Activated T-helper 1 cell treated with Interleukin-2 at 50 U/mL for 16 hours (primary cell): ENCODE measurements at regions not wholly inside any gene's neighbourhood (a gene's known extent, or its start where the extent isn't known, plus 50 kb on each side); places are given as distances from the start of the nearest gene placed in this dataset.
A peak's percentile ranks its signal among the peaks of the same experiment; 100 is the strongest.
"Not testable (repeated sequence)": the region's sequence is repeated elsewhere in the genome, so short reads cannot be mapped to it uniquely, and the experiment has no call there.

ENCODE experiments used
- DNase-seq: peaks from one replicate; pipeline ENCODE4 v3.0.0-alpha.2; 2020; ENCODE audit warnings: low read depth

- DNase-seq, result no peak
These were observed 295.6 kb downstream of the PTPRC start for GRCh38 chr1:198934426-198934825.

DNA sequence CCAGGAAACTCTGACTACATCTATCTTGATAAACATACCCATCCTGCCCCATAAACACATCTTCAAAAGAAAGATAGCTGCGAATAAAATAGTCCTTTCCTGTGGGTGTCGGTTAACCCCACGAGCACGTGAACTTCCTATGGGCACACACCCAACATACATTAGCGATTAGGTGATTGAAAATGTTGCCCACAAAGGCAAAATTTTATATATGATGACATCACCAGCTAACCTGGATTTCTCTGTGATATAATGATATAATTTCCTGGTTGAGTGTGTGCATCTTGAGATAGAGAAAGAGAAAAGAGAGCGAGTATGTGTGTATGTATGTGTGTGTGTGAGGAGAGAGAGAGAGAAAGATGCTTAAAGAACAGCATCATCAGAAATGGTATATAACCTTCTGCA, 296.1 kb downstream of the PTPRC start:
- peak; percentile 22 for DNase-seq

DNA sequence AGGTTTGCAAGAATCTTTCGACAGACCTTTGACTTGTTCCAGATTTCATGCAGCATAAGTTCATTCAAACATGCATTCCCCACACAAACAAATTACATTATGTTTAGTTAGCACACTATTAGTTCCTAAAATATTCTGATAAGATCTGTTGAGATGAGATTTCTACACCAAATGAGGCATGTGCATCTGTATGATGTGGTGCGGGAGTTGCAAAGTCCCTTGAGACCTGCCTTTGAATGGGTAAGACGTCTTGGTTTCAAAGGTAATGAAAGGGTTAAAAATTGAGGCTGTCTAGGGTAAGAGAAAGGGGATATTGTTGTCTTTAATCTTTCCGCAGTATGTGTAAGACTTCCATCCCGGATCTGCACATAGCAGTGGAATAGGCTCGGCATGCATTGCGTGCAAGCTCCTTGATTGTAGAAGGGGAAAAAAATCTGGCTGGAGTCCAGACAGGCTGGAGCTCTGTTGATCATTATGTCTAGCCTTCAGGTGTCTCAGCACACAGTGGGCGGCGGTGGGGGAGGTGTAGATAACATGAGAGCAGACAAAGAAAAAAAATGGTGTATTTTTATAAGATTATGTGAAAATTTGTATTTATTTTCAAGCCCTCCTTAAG, 296.6 kb downstream of the PTPRC start:
- DNase-seq, result peak; percentile 27

GRCh38 chr1:198936371-198937083, 297.7 kb downstream of the PTPRC start:
- no peak for DNase-seq

DNA sequence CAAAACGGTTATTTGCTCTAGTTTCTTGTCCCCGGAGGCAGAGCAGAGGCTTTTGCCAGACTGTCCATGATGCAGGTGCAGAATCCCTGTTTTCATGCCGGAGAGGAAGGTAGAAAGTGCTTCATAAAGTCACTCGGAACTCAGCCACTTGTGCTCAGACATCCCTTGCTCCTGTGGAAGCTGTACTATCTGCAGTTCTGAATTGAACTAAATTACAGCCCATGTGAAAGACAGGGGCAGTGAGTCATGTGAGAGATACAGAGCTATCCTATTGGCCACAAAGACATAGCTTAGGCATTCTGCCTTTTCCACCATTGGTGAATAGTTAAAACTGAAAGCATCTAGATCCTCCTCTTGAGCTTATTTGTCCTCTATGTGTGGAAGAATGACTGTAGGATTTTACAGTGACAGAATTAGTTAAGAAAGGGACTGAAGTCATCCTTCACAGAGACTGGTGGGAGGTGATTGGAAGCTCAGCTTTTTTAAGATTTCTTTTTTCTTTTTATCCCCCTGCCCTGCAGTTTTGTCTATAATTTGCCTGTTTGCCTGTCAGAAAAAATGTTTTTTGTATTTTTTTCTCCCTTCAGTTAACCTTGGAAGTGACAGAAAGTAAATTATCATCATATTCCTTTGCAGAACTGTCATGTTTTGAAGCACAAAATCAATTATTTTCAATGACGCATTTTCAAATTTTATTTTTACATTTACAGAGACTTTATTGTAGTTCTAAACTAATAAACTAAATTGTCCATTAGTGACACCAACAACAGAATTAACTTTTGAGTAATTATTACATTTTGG, 298.6 kb downstream of the PTPRC start:
- DNase-seq, result no peak

DNA sequence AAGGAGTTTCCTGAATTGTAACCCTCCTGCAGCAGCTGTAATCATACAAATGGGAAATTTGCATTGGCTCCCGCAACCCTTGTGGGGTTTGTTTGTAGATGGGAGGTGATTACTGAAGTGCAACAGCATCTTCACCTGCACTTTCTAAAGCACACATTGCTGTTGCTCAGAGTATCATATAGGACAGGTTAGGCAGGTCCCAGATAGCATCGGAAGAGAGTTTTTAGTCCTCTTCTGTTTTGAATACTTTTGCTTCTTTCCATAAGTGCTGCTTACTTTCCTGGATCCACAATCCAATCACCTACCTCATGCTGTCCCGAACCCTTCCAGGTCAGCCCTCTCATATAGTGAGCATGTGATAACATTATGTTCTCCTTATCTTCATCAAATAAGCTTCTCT, 300.4 kb downstream of the PTPRC start:
- no peak for DNase-seq

DNA sequence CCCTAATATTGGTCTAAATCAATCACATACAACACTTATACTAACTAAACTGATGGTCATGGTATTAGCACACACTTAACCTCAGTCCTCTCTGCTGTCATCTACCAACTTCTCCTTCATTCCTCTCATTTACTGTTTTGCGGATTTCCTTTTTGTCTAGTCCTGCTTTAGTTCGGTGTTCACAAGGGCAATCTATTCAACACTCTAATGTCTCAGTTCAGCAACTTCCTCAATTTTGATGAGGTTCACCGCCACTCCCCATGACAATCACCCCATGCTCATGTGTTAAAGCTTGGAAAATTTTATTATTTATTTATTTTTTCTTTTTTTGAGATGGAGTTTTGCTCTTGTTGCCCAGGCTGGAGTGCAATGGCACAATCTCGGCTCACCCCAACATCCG, 301.1 kb downstream of the PTPRC start:
- no peak for DNase-seq

GRCh38 chr1:198942466-198942865, 303.6 kb downstream of the PTPRC start:
- no peak for DNase-seq

GRCh38 chr1:198943484-198944187, 304.8 kb downstream of the PTPRC start:
- DNase-seq, result no peak

GRCh38 chr1:198947456-198947855, 308.6 kb downstream of the PTPRC start:
- DNase-seq, result no peak

DNA sequence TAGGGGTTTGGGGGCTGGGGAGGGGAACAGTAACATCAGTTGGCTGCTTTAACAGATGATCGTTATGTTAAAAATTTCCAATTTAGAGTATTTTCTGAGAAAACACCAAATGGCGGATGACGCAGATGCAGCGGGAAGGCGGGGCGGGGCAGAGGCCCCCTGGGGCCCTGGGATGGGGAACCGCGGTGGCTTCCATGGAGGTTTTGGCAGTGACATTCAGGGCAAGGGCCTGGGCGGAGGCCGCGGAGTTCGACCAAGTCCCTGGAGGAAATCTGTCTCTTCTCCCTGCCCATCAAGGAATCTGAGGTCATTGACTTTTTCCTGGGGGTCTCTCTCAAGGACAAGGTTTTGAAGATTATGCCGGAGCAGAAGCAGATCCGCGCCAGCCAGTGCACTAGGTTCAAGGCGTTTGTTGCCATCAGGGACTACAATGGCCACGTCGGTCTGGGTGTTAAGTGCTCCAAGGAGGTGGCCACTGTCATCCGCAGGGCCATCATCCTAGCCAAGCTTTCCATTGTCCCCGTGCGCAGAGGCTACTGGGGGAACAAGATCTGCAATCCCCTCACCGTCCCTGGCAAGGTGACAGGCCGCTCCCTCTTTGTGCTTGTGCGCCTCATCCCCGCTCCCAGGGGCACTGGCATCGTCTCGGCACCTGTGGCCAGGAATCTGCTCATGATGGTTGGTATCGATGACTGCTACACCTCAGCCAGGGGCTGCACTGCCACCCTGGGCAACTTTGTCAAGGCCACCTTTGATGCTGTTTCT, 310.2 kb downstream of the PTPRC start:
- DNase-seq, result no peak

DNA sequence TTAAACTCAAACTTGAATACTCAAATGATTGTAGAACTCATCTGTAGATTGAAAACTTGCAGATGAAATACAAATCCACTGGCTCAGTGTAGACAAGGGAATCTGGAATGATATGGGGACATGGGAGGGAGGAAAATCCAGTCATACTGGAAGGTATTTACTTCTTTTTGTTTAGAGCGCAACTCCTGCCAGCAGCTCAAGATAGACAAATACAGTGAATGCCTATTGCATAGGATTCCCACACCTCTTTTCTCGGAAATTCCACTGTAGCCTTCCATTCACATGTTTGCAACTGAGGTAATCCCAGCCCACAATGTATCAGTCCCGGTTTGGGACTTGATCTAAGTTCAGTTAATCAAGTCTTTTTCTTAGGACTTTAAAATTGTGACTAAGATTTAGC, 311.2 kb downstream of the PTPRC start:
- no peak for DNase-seq

- DNase-seq, result no peak
These were observed 316.2 kb downstream of the PTPRC start for GRCh38 chr1:198955085-198955484.

DNA sequence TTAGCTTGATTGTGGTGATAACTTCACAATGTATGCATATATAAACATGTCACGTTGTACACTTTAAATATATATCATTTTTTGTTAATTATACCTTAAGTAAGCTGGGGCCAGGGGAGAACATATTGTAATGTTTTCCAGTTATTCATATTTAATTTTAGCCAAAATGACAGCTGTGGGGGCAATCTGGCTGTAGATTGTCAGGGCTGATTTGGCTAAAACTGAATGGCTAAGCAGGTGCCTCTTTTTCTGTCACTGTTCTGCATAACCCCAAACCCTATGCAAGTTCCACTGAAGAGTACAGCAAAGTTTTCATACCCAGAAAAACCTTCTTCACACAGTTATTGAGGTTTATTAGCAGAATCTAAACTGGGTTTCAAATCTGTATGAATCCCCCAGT, 318.2 kb downstream of the PTPRC start:
- DNase-seq, result no peak

DNA sequence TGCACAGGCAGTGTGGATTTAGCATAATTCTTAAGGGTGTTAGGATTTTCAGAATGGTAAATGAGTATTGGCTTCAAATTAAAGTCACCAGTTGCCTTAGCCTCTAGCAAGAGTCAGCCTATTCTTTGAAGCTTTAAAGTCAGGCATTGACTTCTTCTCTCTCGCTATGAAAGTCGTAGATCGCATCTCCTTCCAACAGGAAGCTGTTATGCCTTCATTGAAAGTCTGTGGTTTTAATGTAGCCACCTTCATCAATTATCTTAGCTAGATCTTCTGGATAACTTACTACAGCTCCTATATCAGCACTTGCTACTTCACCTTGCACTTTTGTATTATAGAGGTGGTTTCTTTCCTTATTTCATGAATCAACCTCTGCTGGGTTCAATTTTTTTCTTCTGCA, 320.2 kb downstream of the PTPRC start:
- no peak for DNase-seq

GRCh38 chr1:198959676-198960075, 320.8 kb downstream of the PTPRC start:
- no peak for DNase-seq

- not testable (repeated sequence) for DNase-seq
These were observed 325.0 kb downstream of the PTPRC start for GRCh38 chr1:198963796-198964195.

GRCh38 chr1:198966519-198966918, 327.7 kb downstream of the PTPRC start:
- DNase-seq, result no peak

GRCh38 chr1:198967566-198967965, 328.7 kb downstream of the PTPRC start:
- no peak for DNase-seq

DNA sequence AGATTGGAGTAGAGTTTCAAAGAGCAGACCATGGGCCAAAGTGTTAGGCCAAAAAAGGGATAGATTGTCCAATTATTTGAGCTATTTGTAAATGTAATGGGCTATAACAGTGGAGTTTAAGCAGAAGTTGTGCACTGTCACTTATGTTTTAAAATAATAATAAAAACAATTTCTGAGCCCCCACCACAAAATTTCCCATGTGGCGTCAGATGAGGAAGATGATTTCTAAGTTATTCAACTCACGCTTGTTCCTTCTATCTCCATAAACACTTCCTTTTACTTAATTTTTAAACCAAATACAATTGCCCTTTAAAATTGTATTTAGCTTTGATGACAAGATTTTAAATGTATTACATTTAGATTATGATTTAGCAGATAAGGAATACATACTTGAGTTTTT, 330.0 kb downstream of the PTPRC start:
- no peak for DNase-seq

DNA sequence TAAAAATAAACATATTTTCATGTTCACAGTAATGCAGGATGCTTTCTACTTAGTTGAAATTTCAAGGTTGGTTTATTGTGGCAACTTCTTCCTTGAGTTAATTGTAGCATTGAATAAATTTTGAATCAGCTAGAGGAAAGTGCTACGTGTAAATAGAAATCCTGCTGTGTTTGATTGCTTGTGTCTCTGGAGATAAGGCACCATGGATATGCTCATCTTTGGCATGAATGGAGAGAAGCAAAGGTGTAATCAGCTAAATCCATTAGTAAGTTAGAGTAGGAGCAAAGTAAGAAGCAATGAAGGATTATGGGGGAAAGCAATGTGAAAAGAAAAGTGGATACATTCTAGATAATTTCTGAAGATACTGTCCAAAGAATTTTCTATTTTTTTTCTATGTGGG, 331.1 kb downstream of the PTPRC start:
- DNase-seq, result no peak

- no peak for DNase-seq
These were observed 332.1 kb downstream of the PTPRC start for GRCh38 chr1:198970916-198971315.
